ENCODE measurements at regions not wholly inside any gene's neighbourhood (a gene's known extent, or its start where the extent isn't known, plus 50 kb on each side); places are given as distances from the start of the nearest gene placed in this dataset.
"Not testable (repeated sequence)": the region's sequence is repeated elsewhere in the genome, so short reads cannot be mapped to it uniquely, and the experiment has no call there.

GRCh38 chr2:48043746-48044145, 137.4 kb upstream of the FBXO11 start:
- DNase-seq = no peak

GRCh38 chr2:48045613-48046012, 139.3 kb upstream of the FBXO11 start:
- DNase-seq = no peak

- DNase-seq = no peak
Measured at GRCh38 chr2:48048476-48049171, 142.3 kb upstream of the FBXO11 start.

- no peak for DNase-seq
Measured at GRCh38 chr2:48049371-48049770, 143.1 kb upstream of the FBXO11 start.

GRCh38 chr2:48050711-48051110, 144.4 kb upstream of the FBXO11 start:
- DNase-seq = no peak

- no peak for DNase-seq
Measured at GRCh38 chr2:48059975-48060374, 153.7 kb upstream of the FBXO11 start.

GRCh38 chr2:48061656-48062055, 155.4 kb upstream of the FBXO11 start:
- DNase-seq = not testable (repeated sequence)

- DNase-seq = no peak
Measured at GRCh38 chr2:48065096-48065495, 158.8 kb upstream of the FBXO11 start.

GRCh38 chr2:48066000-48066399, 159.7 kb upstream of the FBXO11 start:
- no peak for DNase-seq

GRCh38 chr2:48069769-48070168, 163.5 kb upstream of the FBXO11 start:
- no peak for DNase-seq

GRCh38 chr2:48070415-48070814, 164.1 kb upstream of the FBXO11 start:
- no peak for DNase-seq

GRCh38 chr2:48072583-48072982, 166.3 kb upstream of the FBXO11 start:
- DNase-seq = no peak

GRCh38 chr2:48075631-48076030, 169.3 kb upstream of the FBXO11 start:
- DNase-seq = no peak

- no peak for DNase-seq
Measured at GRCh38 chr2:48080534-48081316, 174.4 kb upstream of the FBXO11 start.

- DNase-seq = no peak
Measured at GRCh38 chr2:48081317-48081628, 175.0 kb upstream of the FBXO11 start.

GRCh38 chr2:48085888-48086287, 179.6 kb upstream of the FBXO11 start:
- no peak for DNase-seq

- no peak for DNase-seq
Measured at GRCh38 chr2:48088994-48089393, 182.7 kb upstream of the FBXO11 start.

- no peak for DNase-seq
Measured at GRCh38 chr2:48089644-48090043, 183.3 kb upstream of the FBXO11 start.

GRCh38 chr2:48092846-48093803, 186.8 kb upstream of the FBXO11 start:
- no peak for DNase-seq

GRCh38 chr2:48096765-48097164, 190.5 kb upstream of the FBXO11 start:
- not testable (repeated sequence) for DNase-seq

- no peak for DNase-seq
Measured at GRCh38 chr2:48098539-48098938, 192.2 kb upstream of the FBXO11 start.

GRCh38 chr2:48104418-48104817, 198.1 kb upstream of the FBXO11 start:
- DNase-seq = no peak

- no peak for DNase-seq
Measured at GRCh38 chr2:48105848-48106247, 199.6 kb upstream of the FBXO11 start.
